Endothelial cell of umbilical vein (primary cell): ENCODE measurements at regions not wholly inside any gene's neighbourhood (a gene's known extent, or its start where the extent isn't known, plus 50 kb on each side); places are given as distances from the start of the nearest gene placed in this dataset.

Source experiments
- BruUV-seq: library from RNA; stranded (reverse); fragments of 400-500 nt; replicated peaks from 2 replicates; lab custom pipeline; 2021; lab: Mats Ljungman, UMichigan
- CTCF ChIA-PET: fragments of 300-600, 350-600 bp; sonication (Branson Sonifier 250); formaldehyde crosslinking; loops from one replicate; lab custom pipeline; 2021; ENCODE audit warnings: antibody characterized with exemption, inconsistent platforms; lab: Charles Lee
- POLR2A ChIA-PET: fragments of 300-600, 350-600 bp; sonication (Branson Sonifier 250); formaldehyde crosslinking; loops from one replicate; lab custom pipeline; 2021; ENCODE audit warnings: antibody characterized with exemption, inconsistent platforms; lab: Charles Lee
- DNase-seq: peaks from one replicate; pipeline ENCODE4 v3.0.0-alpha.2; 2011; ENCODE audit warnings: low read depth, low spot score
- FAIRE-seq: peaks from 2 replicates; lab custom pipeline; 2011; peaks lifted over from hg19 to GRCh38; lab: Jason Lieb, UNC
- H2AFZ ChIP-seq: 2 replicates; pipeline ENCODE4 v1.6.0; 2012; ENCODE audit warnings: low read depth, low read length, control low read depth, inconsistent platforms
- H3K27ac ChIP-seq: 2 replicates; pipeline ENCODE4 v1.5.1; 2011; ENCODE audit warnings: low read depth, mild to moderate bottlenecking, control low read depth, low read length, moderate library complexity; ENCODE audit not compliant: insufficient read depth
- H3K27me3 ChIP-seq, 2 experiments: 2 replicates each; pipeline versions ENCODE4 v1.6.0 to v1.6.1; 2011; ENCODE audit warnings: low read length in 2 of 2, mixed read lengths in 1 of 2; ENCODE audit not compliant: control insufficient read depth in 2 of 2, insufficient read depth in 2 of 2
- H3K36me3 ChIP-seq, 2 experiments: 2 replicates in 1 of 2; 3 replicates in 1 of 2; pipeline ENCODE4 v1.5.1; 2011; ENCODE audit warnings: low read length in 2 of 2, mild to moderate bottlenecking in 1 of 2, moderate library complexity in 1 of 2; ENCODE audit not compliant: control insufficient read depth in 2 of 2, insufficient read depth in 2 of 2; ENCODE audit errors: extremely low read depth in 1 of 2
- H3K4me1 ChIP-seq: 3 replicates; pipeline ENCODE4 v1.5.1; 2011; ENCODE audit warnings: mild to moderate bottlenecking, low read length; ENCODE audit not compliant: control insufficient read depth, insufficient read depth; ENCODE audit errors: extremely low read depth
- H3K4me2 ChIP-seq: 2 replicates; pipeline ENCODE4 v1.6.1; 2011; ENCODE audit warnings: low read length, control low read depth, mixed read lengths; ENCODE audit not compliant: insufficient read depth
- H3K4me3 ChIP-seq, 3 experiments: fragments of 200-600 bp in 1 of 3; sonication (generic), shearing (Covaris generic) in 1 of 3; replicated peaks in 1 of 3; 2 replicates each; pipeline ENCODE4 v1.5.1; 2011 to 2016; ENCODE audit warnings: control low read depth in 3 of 3, low read length in 3 of 3, mild to moderate bottlenecking in 2 of 3, inconsistent platforms in 1 of 3, low read depth in 1 of 3, moderate library complexity in 1 of 3; ENCODE audit not compliant: insufficient read depth in 1 of 3
- H3K79me2 ChIP-seq: 2 replicates; pipeline ENCODE4 v1.6.0; 2012; ENCODE audit warnings: low read length, inconsistent platforms; ENCODE audit not compliant: control insufficient read depth, insufficient read depth
- H3K9ac ChIP-seq: replicated peaks from 2 replicates; pipeline ENCODE3; 2011; ENCODE audit warnings: low read length, control low read depth; ENCODE audit not compliant: insufficient read depth; ENCODE audit errors: extremely low read depth
- H3K9me1 ChIP-seq: replicated peaks from 3 replicates; pipeline ENCODE4 v1.6.0; 2011; ENCODE audit warnings: mild to moderate bottlenecking, low read length; ENCODE audit not compliant: control insufficient read depth, insufficient read depth; ENCODE audit errors: extremely low read depth
- H3K9me3 ChIP-seq: replicated peaks from 2 replicates; pipeline ENCODE4 v1.5.1; 2012; ENCODE audit warnings: low read length, inconsistent platforms; ENCODE audit not compliant: control insufficient read depth, insufficient read depth
- H4K20me1 ChIP-seq: replicated peaks from 2 replicates; pipeline ENCODE3; 2011; ENCODE audit warnings: mild to moderate bottlenecking, low read length; ENCODE audit not compliant: control insufficient read depth, insufficient read depth; ENCODE audit errors: extremely low read depth
- CTCF ChIP-seq, 2 donors: IDR thresholded peaks; 1 replicate in 1 of 2; 2 replicates in 1 of 2; pipeline ENCODE4 v1.5.1; 2011; ENCODE audit warnings: low read length in 2 of 2, mild to moderate bottlenecking in 2 of 2, moderate library complexity in 2 of 2, control low read depth in 1 of 2, inconsistent platforms in 1 of 2, low read depth in 1 of 2; ENCODE audit not compliant: insufficient read depth in 1 of 2; ENCODE audit errors: extremely low read depth in 1 of 2
- EZH2 ChIP-seq: IDR thresholded peaks from 2 replicates; pipeline ENCODE4 v1.6.1; 2012; ENCODE audit warnings: borderline replicate concordance, low read depth, mild to moderate bottlenecking, moderate library complexity, low read length, inconsistent platforms; ENCODE audit not compliant: severe bottlenecking
- FOS ChIP-seq: IDR thresholded peaks from 2 replicates; pipeline ENCODE4 v1.6.1; 2011; ENCODE audit warnings: mild to moderate bottlenecking, low read length, moderate library complexity, borderline replicate concordance; ENCODE audit not compliant: insufficient read depth
- JUN ChIP-seq: IDR thresholded peaks from 2 replicates; pipeline ENCODE4 v1.6.1; 2011; ENCODE audit warnings: borderline replicate concordance, low read depth; ENCODE audit not compliant: insufficient read length, insufficient read depth
- POLR2AphosphoS5 ChIP-seq: IDR thresholded peaks from 2 replicates; pipeline ENCODE4 v1.6.1; 2012; ENCODE audit warnings: low read depth, mild to moderate bottlenecking, control low read depth, low read length, moderate library complexity; ENCODE audit not compliant: insufficient read depth
- dilution Hi-C: fragments of 300-500 bp; cut with MboI; formaldehyde crosslinking; loops from one replicate; pipeline ENCODE4 v1.15.0; 2019; ENCODE audit warnings: low sequenced_read_pairs; ENCODE audit not compliant: extremely low pct_ligation_motif_present
- intact Hi-C: fragments of 100-400 bp; cut with micrococcal nuclease; formaldehyde crosslinking; loops from one replicate; pipeline ENCODE4 v1.10.0; 2022

GRCh38 chr16:85173981-85174751, 61.9 kb upstream of the CIBAR2 start:
- TF ChIP-seq POLR2AphosphoS5 (peak; percentile 86), FOS (peak; percentile 25), EZH2 (no peak)
- H3K9ac ChIP-seq = peak overlapping the region; percentile 73
- no peaks in the 10 kb centered on the region for H3K9me1 ChIP-seq
- BruUV-seq = TSS peak; percentile 31
- no peak overlapping the region for H3K4me3 ChIP-seq
- H3K4me1 ChIP-seq = peaks cover 57% of the 10 kb centered on the region
- ChIA-PET CTCF (interaction anchor here (0.9 to 6.0 kb wide), 16 partner anchors 9 to 157 kb away, joined by 3 to 45 read pairs (median 4); no protein-coding TSS in a partner anchor), POLR2A (no interaction called here)
- no peaks in the 10 kb centered on the region for H3K36me3 ChIP-seq
- peaks cover 5% of the 10 kb centered on the region for H3K79me2 ChIP-seq
- peak; percentile 92 for FAIRE-seq
- no peaks in the 10 kb centered on the region for H4K20me1 ChIP-seq
- DNase-seq = peak; percentile 72
- H3K9me3 ChIP-seq = no peaks in the 10 kb centered on the region
- intact Hi-C loops = loop anchor here (1.0 to 2.0 kb wide), 4 partner anchors 49 to 71 kb away; no protein-coding TSS in a partner anchor
- peak overlapping the region; percentile 63 for H3K4me2 ChIP-seq
- H2AFZ ChIP-seq = no peak overlapping the region
- no peaks in the 10 kb centered on the region for H3K27me3 ChIP-seq
- dilution Hi-C loops = no loop called here
- peak overlapping the region; percentile 93 for H3K27ac ChIP-seq

- no peaks in the 10 kb centered on the region for H3K9me1 ChIP-seq
- peak overlapping the region; percentile 33 for H3K4me2 ChIP-seq
- intact Hi-C loops = loop anchor here (1.0 to 2.0 kb wide), 2 partner anchors 60 to 70 kb away; no protein-coding TSS in a partner anchor
- peaks cover 5% of the 10 kb centered on the region for H3K79me2 ChIP-seq
- no peak for TF ChIP-seq FOS
- TF ChIP-seq JUN = no peak
- TF ChIP-seq CTCF (IDR thresholded peaks at IDR 0.05; ENCODE audit: extremely low read depth in 1 of 2, insufficient read depth in 1 of 2, low read depth in 1 of 2, low read length in 2 of 2) = no peak
- peak overlapping the region; percentile 93 for H3K27ac ChIP-seq
- BruUV-seq = no TSS peak
- no peaks in the 10 kb centered on the region for H3K9me3 ChIP-seq
- no peak for DNase-seq
- peak overlapping the region; percentile 46 for H3K9ac ChIP-seq
- no peak overlapping the region for H2AFZ ChIP-seq
- no peak overlapping the region for H3K4me3 ChIP-seq
- POLR2A ChIA-PET = no interaction called here
- H3K36me3 ChIP-seq = no peaks in the 10 kb centered on the region
- CTCF ChIA-PET = interaction anchor here (0.7 to 6.0 kb wide), 15 partner anchors 10 to 156 kb away, joined by 3 to 45 read pairs (median 4); no protein-coding TSS in a partner anchor
- peak; percentile 78 for FAIRE-seq
- dilution Hi-C loops = no loop called here
- no peaks in the 10 kb centered on the region for H4K20me1 ChIP-seq
- peaks cover 55% of the 10 kb centered on the region for H3K4me1 ChIP-seq
- H3K27me3 ChIP-seq = no peaks in the 10 kb centered on the region
Observed at GRCh38 chr16:85174871-85175723, 62.8 kb upstream of the CIBAR2 start.
